Putamen (tissue), 1 donor: ENCODE measurements at regions not wholly inside any gene's neighbourhood (a gene's known extent, or its start where the extent isn't known, plus 50 kb on each side); places are given as distances from the start of the nearest gene placed in this dataset.

ENCODE experiments used
- DNase-seq: peaks from one replicate; pipeline ENCODE4 v3.0.0-alpha.2; 2016; ENCODE audit warnings: low spot score

DNA sequence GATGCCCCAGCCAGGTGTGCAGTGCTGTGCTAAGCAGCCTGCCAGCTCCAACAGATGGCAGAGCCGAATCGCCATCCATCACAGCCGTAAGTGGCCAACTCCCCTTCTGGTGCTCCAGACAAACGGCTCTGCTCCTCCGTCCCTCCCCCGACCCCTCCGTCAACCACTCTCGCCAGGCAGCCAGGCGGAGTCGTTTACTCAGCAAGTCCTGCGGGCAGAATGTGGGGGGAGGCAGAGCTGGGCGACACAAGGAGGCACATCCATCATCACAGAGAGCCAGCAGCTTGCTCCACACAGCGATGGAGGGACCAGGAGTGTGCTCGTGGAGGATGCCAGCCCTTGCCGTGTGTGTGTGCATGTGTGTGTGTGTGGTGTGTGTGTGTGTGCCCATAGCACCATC is 206.6 kb upstream of the GRIK3 start:
- DNase-seq = no peak

DNA sequence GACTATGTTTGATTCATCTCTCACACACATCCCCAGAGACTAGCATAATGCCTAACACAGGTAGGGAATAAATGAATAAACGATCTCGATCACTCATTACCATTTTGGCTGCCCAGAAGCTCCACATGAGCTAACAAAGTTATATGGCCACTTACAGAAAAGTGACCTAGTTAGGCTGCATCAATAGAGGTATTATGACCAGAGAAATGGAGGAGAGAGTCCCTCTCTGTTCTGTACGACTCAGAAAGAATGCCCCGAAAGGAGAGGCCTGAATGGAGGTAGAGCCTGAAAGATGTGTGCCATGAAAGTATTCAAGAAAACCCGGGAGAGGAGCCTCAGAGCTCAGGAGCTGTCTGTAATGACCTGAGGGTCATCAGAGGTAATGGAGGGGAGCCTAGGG is 208.2 kb upstream of the GRIK3 start:
- no peak for DNase-seq

DNA sequence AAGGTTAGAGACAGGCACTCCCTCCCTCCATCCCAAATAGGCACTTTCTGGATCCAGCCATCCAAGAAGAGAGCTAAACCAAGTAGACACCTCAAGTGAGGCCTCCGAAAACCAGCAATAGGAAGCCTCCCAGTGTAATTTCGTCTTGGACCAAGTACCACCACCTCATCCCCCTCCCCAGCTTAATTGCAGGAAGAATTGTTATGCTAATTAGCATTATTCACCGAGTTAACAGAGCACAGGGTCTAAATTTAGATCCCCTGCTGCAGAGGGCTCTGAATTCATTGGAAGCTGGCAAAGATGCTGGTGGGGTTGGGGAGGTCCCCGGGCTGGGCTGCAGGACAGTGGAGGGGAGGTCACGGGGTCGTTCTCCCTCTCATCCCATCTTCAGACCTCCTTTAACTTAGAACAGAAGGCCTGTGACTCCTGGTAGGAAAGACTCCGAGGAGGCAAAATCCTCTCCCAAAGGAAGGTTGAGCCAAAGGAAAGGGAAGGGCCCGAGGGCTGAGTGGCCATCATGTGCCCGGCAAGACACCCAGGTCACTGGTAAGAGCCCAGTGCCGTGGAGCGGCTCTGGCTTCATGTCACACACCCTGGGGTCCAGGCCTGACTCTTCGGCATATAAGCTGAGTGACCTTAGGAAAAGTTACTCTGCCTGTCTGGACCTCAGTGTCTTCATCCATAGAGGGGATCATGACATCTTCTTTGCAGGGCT is 209.2 kb upstream of the GRIK3 start:
- DNase-seq = no peak

- no peak for DNase-seq
Observed at GRCh38 chr1:37244083-37244480, 209.8 kb upstream of the GRIK3 start.

DNA sequence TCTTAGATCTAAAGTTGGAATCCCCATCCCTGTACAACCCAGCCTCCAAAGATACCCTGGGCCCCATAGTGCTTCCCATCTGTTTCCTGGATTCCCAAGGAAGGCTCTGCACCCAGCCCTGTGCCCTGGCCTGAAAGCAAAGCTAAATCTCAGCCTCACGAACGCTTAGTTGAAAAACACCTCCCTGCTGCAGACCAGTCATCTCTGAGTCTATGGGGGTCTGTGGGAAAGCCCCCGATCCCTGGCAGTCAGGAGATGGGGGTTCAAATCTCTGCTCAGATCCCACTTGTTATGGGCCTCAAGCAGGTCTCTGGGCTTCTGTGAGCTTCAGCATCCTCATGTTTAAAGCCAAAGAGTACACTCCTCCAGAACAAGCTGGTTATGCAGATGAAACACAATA is 210.5 kb upstream of the GRIK3 start:
- no peak for DNase-seq

- no peak for DNase-seq
Observed at GRCh38 chr1:37246631-37247030, 212.3 kb upstream of the GRIK3 start.

DNA sequence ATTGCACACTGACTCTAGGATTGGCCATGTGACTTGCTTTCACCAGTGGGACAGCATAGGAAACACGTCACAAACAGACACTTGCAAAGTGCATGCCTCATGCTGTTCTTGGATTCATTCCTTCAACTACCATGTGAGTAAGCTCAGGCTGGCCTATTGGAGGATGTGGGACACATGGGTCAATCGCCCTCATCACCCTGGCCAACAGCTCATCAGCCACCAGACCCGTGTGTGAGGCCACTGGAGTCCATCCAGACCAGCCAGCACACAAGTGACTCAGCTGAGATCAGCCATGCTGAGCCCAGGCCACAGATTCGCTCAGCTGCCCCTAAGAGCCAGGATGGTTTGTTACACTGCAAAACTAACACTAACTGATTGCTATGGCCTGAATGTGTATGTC is 216.1 kb upstream of the GRIK3 start:
- no peak for DNase-seq

DNA sequence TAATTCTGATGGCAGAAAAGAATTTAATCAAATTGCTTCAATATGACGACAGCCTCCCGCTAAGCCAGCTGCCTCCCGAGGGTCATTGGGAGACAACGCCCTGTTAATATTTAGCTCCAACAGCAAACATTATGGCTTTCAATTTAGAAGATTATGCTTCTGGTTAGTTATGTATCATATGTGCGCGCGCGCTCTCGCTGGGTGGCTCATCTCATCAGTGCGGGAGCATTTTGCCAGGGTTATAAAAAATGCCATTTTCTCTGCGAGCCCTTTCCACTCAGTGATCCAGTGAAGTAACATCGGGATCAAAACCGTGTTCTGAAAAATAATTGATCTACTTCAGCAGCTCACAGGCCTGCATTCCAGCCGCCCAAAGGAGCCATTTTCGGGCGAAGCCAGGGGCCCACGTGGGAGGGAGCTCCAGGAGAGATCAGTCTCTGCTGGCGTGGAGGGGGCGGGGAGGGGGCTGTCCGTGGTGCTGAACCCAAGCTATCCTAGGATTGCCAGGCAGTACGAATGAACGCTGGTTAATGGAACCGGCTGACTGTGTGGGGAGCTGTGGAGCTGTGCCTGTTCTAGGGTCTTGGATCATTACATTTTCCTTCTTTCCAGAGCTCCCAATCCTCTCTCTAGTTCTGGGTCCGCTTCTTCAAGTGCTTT is 219.1 kb upstream of the ZC3H12A start:
- peak; percentile 50 for DNase-seq

DNA sequence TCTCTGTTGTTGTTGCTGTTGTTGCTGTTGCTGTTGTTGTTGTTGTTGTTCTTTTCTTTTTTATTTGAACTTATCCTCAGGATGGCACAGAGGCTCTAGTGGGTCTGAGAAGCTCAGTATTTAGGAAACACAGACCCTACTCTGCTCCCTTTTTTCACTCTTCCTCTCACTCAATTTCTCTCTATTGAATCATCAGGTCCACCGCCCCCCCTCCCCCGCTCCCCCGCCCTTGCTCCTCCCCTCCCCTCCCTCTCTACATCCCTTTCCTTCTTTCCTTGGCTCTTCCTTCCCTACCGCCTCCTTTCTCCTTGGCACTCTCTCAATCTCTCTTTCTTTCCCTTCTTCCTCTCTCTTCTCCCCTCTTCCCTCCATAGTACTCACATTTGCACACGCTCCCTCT is 218.5 kb upstream of the ZC3H12A start:
- DNase-seq = no peak

- no peak for DNase-seq
Observed at GRCh38 chr1:37257646-37258045, 216.7 kb upstream of the ZC3H12A start.

- no peak for DNase-seq
Observed at GRCh38 chr1:37258068-37258467, 216.3 kb upstream of the ZC3H12A start.

GRCh38 chr1:37259019-37259418 is 215.4 kb upstream of the ZC3H12A start:
- DNase-seq = no peak

- no peak for DNase-seq
Observed at GRCh38 chr1:37261129-37261528, 213.3 kb upstream of the ZC3H12A start.

DNA sequence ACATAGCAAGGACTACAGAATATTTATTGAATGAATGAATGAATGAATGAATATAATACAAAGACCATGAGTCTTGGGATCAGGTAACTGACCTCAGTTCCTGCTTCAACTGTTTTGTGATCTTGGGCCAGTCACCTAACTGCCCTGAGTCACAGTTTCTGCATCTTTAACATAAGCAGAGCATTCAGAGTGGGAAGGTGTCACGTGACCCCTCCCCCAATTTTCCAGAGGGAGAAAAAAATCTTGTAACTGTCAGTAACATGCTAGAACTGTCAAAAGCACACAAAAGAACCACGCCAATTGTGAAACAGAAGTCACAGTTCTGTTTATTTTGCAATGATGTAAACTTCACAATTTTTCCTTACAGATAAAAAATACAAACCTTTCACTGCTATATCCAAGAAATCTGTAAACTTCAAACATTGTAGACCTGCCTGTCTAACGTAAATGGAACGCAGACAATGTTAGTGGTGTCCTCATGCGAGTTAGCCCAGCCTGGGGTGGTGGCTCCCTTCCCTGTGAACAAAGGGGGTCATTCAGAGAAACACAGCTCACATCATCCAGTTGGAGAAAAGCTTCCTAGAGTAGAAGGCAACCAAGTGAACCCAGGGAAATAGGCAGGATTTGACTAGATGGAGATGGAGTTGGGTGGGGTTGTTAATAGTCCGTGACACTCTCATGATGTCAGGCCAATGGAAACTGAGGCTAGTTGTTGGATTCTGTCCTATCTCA is 211.8 kb upstream of the ZC3H12A start:
- no peak for DNase-seq

GRCh38 chr1:37265156-37265555 is 209.2 kb upstream of the ZC3H12A start:
- no peak for DNase-seq

DNA sequence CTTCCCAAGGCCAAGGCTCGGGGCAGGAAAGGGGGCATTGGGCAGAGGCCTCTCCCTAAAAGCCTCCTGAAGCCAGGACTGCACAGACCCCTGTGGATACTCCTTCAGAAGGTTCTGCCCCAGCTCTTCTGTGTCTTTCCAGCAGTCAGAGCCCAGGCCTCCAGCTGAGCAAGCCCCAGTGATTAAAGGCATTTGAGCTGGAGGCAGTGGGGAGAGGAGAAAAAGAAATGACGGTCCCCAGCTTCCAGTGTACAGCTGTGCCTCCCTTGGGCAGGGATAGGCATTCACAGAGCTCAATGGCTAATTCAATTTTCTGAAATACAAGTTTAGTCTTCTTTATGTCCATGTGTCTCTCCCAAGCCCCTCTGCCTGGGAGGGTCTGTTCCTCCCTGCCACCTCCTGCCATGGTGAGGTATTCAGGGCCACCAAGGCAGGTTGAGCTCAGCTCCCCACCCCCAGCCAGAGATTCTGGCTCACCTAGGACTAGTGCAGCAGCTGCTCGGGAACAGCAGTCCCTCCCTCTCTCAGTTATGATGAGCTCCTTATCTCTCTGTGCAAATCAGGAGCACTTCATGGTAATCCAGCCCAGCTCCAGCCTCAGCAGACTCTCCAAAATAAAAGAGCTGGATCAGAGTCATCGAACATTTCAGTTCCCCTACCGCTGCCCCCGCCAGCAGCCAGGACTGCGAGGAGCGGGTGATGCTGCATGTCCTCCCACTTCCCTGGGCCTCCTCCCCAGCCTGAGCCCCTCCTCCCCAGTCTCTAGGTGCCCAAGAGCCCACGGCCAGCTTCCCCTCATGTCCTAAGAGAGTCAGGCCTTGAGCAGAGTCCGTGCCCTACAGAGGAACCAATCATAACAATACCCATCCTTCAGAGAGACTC is 208.4 kb upstream of the ZC3H12A start:
- no peak for DNase-seq

- no peak for DNase-seq
Observed at GRCh38 chr1:37267111-37267835, 207.1 kb upstream of the ZC3H12A start.

DNA sequence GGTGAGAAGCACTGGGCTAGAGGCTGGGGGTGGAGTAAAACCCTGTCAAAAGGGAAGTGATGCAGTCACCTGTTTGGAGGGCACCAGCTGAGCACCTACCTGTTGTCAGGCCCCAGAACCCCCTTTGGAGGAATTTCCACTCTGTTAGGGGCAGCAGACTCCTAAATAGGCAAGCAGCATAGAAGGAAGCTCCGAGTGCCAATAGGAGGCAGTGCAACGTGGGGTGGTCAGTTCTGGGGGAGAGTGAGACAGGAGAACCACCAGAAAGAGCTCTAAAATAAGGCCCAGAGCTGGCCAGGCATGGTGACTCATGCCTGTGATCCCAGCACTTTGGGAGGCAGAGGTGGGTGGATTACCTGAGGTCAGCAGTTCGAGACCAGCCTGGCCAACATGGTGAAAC is 203.7 kb upstream of the ZC3H12A start:
- no peak for DNase-seq

GRCh38 chr1:37272626-37273025 is 201.8 kb upstream of the ZC3H12A start:
- no peak for DNase-seq

- no peak for DNase-seq
Observed at GRCh38 chr1:37274486-37274885, 199.9 kb upstream of the ZC3H12A start.

DNA sequence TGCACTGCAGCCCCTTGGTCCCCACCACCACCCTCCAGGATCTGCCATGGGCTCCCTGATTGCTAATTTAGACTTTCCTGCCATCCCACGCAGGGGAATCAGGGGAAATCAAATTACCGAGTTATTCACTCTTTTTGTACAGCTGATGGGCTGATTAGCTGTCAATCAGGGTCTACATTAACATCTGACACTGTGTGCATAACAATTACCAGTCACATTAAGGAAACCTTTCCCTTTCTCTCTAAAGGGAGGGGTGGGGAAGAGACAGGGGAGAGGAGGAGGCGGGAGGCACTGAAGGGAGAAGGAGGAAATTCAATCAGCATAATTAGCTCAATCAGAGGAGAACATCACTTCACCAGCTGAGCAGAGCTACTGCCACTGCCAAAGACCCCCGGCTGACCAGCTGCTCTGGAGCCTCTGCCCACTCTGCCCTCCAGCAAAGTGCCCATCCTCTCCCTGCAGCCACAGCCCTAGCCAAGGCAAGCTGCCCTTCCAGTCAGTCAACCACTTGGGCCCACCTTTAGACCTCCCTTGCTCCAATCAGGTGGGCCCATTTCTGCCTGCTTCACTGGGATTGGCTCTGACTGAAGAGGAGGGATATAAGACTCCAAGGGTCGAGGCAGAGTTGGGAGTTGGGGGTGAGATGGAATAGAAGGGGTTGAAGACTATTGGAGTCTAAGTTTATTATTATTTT is 199.3 kb upstream of the ZC3H12A start:
- peak; percentile 63 for DNase-seq
